ENCODE measurements at regions not wholly inside any gene's neighbourhood (a gene's known extent, or its start where the extent isn't known, plus 50 kb on each side); places are given as distances from the start of the nearest gene placed in this dataset.

GRCh38 chr2:144317071-144317738 is 202.7 kb downstream of the ZEB2 start:
- peaks cover 53% of the 10 kb centered on the region for H3K4me1 ChIP-seq (ENCODE audit: insufficient read depth, low read length, poor library complexity, severe bottlenecking)
- H3K4me3 ChIP-seq (ENCODE audit: low read depth, low read length, poor library complexity, severe bottlenecking), result no peak overlapping the region
- DNase-seq (ENCODE audit: low spot score), result peak; percentile 90
- TF ChIP-seq, protein P1, sequence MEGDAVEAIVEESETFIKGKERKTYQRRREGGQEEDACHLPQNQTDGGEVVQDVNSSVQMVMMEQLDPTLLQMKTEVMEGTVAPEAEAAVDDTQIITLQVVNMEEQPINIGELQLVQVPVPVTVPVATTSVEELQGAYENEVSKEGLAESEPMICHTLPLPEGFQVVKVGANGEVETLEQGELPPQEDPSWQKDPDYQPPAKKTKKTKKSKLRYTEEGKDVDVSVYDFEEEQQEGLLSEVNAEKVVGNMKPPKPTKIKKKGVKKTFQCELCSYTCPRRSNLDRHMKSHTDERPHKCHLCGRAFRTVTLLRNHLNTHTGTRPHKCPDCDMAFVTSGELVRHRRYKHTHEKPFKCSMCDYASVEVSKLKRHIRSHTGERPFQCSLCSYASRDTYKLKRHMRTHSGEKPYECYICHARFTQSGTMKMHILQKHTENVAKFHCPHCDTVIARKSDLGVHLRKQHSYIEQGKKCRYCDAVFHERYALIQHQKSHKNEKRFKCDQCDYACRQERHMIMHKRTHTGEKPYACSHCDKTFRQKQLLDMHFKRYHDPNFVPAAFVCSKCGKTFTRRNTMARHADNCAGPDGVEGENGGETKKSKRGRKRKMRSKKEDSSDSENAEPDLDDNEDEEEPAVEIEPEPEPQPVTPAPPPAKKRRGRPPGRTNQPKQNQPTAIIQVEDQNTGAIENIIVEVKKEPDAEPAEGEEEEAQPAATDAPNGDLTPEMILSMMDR (conservative IDR thresholded peaks at IDR 0.05; ENCODE audit: low read depth, low read length), result no peak
- no peak for TF ChIP-seq EZH2 (IDR thresholded peaks at IDR 0.05; ENCODE audit: borderline replicate concordance, low read depth, low read length, poor library complexity, severe bottlenecking)
- CTCF ChIA-PET, result interaction anchor here (0.6 to 2.2 kb wide), 2 partner anchors 45 to 286 kb away, joined by 3 to 11 read pairs; no protein-coding TSS in a partner anchor
- H3K9me3 ChIP-seq (ENCODE audit: low read depth, low read length, poor library complexity, severe bottlenecking), result peaks cover 12% of the 10 kb centered on the region
- no peaks in the 10 kb centered on the region for H3K27me3 ChIP-seq (replicated peaks; ENCODE audit: insufficient read depth, low read depth, low read length, poor library complexity)
- POLR2A ChIA-PET (ENCODE audit: low non-redundant PET), result no interaction called here
- peak overlapping the region; percentile 95 for H3K27ac ChIP-seq (ENCODE audit: low read depth, low read length, poor library complexity, severe bottlenecking)
- intact Hi-C loops (cut with micrococcal nuclease; ENCODE audit: unreplicated experiment), result loop anchor here (1.0 to 10.0 kb wide), 9 partner anchors 44 to 1435 kb away; partner anchors contain the start of gene ZEB2
- H3K36me3 ChIP-seq (ENCODE audit: insufficient read depth, low read length, poor library complexity, severe bottlenecking), result peaks cover 8% of the 10 kb centered on the region
- BruUV-seq (replicated peaks), result no TSS peak

DNA sequence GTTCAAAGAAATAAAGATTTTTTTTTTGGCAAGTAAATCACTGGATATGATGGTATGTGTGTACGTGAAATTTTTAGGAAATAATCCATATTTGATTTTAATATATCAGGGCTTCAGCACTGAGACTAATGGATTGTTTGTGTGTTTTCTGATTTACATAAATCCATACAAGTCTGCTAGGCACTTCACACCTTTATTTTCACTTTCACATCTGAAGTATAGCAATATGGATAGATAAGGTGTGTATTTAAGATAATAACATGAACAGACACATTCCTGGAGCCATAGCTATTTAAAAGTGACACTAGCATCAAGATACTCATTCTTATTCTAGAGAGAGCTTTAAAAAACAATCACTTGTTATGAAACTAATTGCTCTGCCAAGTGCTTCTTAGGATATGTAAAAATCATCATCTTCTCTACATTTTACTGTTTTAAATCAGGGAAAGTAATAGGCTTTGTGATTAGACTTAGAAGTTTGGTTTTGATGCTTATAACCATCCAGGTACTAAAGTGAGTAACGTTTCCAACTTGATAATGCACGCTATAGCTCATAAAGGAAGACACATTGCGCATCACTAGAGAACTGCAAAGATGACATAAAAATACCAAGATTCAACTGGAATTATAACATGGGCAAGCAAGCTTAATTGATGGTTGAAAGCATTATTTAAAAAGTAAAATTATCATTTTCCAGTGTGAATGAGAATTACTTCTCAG is 208.9 kb downstream of the ZEB2 start:
- no peak for TF ChIP-seq EZH2 (IDR thresholded peaks at IDR 0.05; ENCODE audit: borderline replicate concordance, low read depth, low read length, poor library complexity, severe bottlenecking)
- TF ChIP-seq, protein P1 (conservative IDR thresholded peaks at IDR 0.05; ENCODE audit: low read depth, low read length), result no peak
- DNase-seq (ENCODE audit: low spot score), result no peak
- intact Hi-C loops (cut with micrococcal nuclease; ENCODE audit: unreplicated experiment), result loop anchor here (10.0 kb wide), 3 partner anchors 376 to 796 kb away; no protein-coding TSS in a partner anchor
- Histone ChIP-seq H3K27me3 (replicated peaks; ENCODE audit: insufficient read depth, low read depth, low read length, poor library complexity) (no peaks in the 10 kb centered on the region), H3K27ac (ENCODE audit: low read depth, low read length, poor library complexity, severe bottlenecking) (no peak overlapping the region), H3K4me1 (ENCODE audit: insufficient read depth, low read length, poor library complexity, severe bottlenecking) (peaks cover 8% of the 10 kb centered on the region), H3K36me3 (ENCODE audit: insufficient read depth, low read length, poor library complexity, severe bottlenecking) (peaks cover 3% of the 10 kb centered on the region), H3K4me3 (ENCODE audit: low read depth, low read length, poor library complexity, severe bottlenecking) (no peak overlapping the region), H3K9me3 (ENCODE audit: low read depth, low read length, poor library complexity, severe bottlenecking) (peaks cover 23% of the 10 kb centered on the region)
- POLR2A ChIA-PET (ENCODE audit: low non-redundant PET), result interaction anchor here (0.6 kb wide), 1 partner anchor 1065 kb away, joined by 3 read pairs; no protein-coding TSS in a partner anchor
- CTCF ChIA-PET, result no interaction called here
- BruUV-seq (replicated peaks), result no TSS peak

- CTCF ChIA-PET, result no interaction called here
- no peak overlapping the region for H3K4me3 ChIP-seq (ENCODE audit: low read depth, low read length, poor library complexity, severe bottlenecking)
- peaks cover 25% of the 10 kb centered on the region for H3K9me3 ChIP-seq (ENCODE audit: low read depth, low read length, poor library complexity, severe bottlenecking)
- BruUV-seq (replicated peaks), result no TSS peak
- POLR2A ChIA-PET (ENCODE audit: low non-redundant PET), result no interaction called here
- H3K4me1 ChIP-seq (ENCODE audit: insufficient read depth, low read length, poor library complexity, severe bottlenecking), result peaks cover 3% of the 10 kb centered on the region
- no peak for DNase-seq (ENCODE audit: low spot score)
- TF ChIP-seq, protein P1 (conservative IDR thresholded peaks at IDR 0.05; ENCODE audit: low read depth, low read length), result no peak
- no peak for TF ChIP-seq EZH2 (IDR thresholded peaks at IDR 0.05; ENCODE audit: borderline replicate concordance, low read depth, low read length, poor library complexity, severe bottlenecking)
- no peaks in the 10 kb centered on the region for H3K27me3 ChIP-seq (replicated peaks; ENCODE audit: insufficient read depth, low read depth, low read length, poor library complexity)
- H3K27ac ChIP-seq (ENCODE audit: low read depth, low read length, poor library complexity, severe bottlenecking), result no peak overlapping the region
- peaks cover 3% of the 10 kb centered on the region for H3K36me3 ChIP-seq (ENCODE audit: insufficient read depth, low read length, poor library complexity, severe bottlenecking)
- intact Hi-C loops (cut with micrococcal nuclease; ENCODE audit: unreplicated experiment), result loop anchor here (10.0 kb wide), 3 partner anchors 376 to 796 kb away; no protein-coding TSS in a partner anchor
These were observed 209.4 kb downstream of the ZEB2 start for GRCh38 chr2:144310484-144310883.
